WTC11 (cell line): ENCODE measurements at regions not wholly inside any gene's neighbourhood (a gene's known extent, or its start where the extent isn't known, plus 50 kb on each side); places are given as distances from the start of the nearest gene placed in this dataset.

Source experiments
- ATAC-seq: fragments of 200-7000 bp; cut with Tn5 transposase; 2 replicates; pipeline ENCODE4 v1.10.0; 2021; ENCODE audit warnings: mild to moderate bottlenecking, moderate library complexity
- CTCF ChIA-PET: fragments of 300-600 bp; sonication (Branson Sonifier 250); formaldehyde crosslinking; loops from one replicate; lab custom pipeline; 2021; ENCODE audit warnings: antibody characterized with exemption; lab: Charles Lee
- POLR2A ChIA-PET: fragments of 350-600 bp; sonication (Branson Sonifier 250); formaldehyde crosslinking; loops from one replicate; lab custom pipeline; 2021; ENCODE audit warnings: antibody characterized with exemption; lab: Charles Lee
- DNase-seq: peaks from one replicate; pipeline ENCODE4 v3.0.0; 2021; ENCODE audit warnings: low spot score
- H3K27ac Mint-ChIP-seq: 2 replicates; pipeline ENCODE4 v1.8.0; 2021; ENCODE audit warnings: mixed read lengths
- H3K27me3 Mint-ChIP-seq: 2 replicates; pipeline ENCODE4 v1.8.0; 2021; ENCODE audit warnings: low read depth, mild to moderate bottlenecking, moderate library complexity, mixed read lengths
- H3K36me3 Mint-ChIP-seq: 2 replicates; pipeline ENCODE4 v1.8.0; 2021; ENCODE audit warnings: mixed read lengths
- H3K4me1 Mint-ChIP-seq: 2 replicates; pipeline ENCODE4 v1.8.0; 2022; ENCODE audit warnings: mixed read lengths
- H3K4me3 Mint-ChIP-seq: 2 replicates; pipeline ENCODE4 v1.8.0; 2021; ENCODE audit warnings: mild to moderate bottlenecking, moderate library complexity, mixed read lengths
- H3K9me3 Mint-ChIP-seq: 2 replicates; pipeline ENCODE4 v1.8.0; 2021; ENCODE audit warnings: mixed read lengths
- ARID4B ChIP-seq: sonication (generic); formaldehyde crosslinking; IDR thresholded peaks from 2 replicates; pipeline ENCODE4 v1.8.0; 2023; ENCODE audit warnings: missing genetic modification reagents, mild to moderate bottlenecking, borderline replicate concordance
- CBFB ChIP-seq: sonication (generic); formaldehyde crosslinking; IDR thresholded peaks from 2 replicates; pipeline ENCODE4 v1.8.1; 2022; ENCODE audit warnings: mild to moderate bottlenecking, low read depth, missing genetic modification reagents
- ETV6 ChIP-seq: sonication (generic); formaldehyde crosslinking; IDR thresholded peaks from 2 replicates; pipeline ENCODE4 v1.8.1; 2022; ENCODE audit warnings: mild to moderate bottlenecking, missing genetic modification reagents
- GTF2I ChIP-seq: fragments of 250-450 bp; sonication (Bioruptor Pico); conservative IDR thresholded peaks from 2 replicates; pipeline ENCODE4 v1.4.0; 2021; ENCODE audit warnings: mild to moderate bottlenecking
- IRF2 ChIP-seq: sonication (generic); formaldehyde crosslinking; IDR thresholded peaks from 2 replicates; pipeline ENCODE4 v1.8.0; 2022; ENCODE audit warnings: low read depth, missing genetic modification reagents, borderline replicate concordance
- JAZF1 ChIP-seq: fragments of 250-450 bp; sonication (Bioruptor Pico); IDR thresholded peaks from 2 replicates; pipeline ENCODE4 v1.9.0; 2021; ENCODE audit warnings: moderate library complexity, mild to moderate bottlenecking, inconsistent platforms
- NFATC4 ChIP-seq: fragments of 250-450 bp; sonication (Bioruptor Pico); IDR thresholded peaks from 2 replicates; pipeline ENCODE4 v1.9.0; 2021; ENCODE audit warnings: mild to moderate bottlenecking
- NR2C2 ChIP-seq: sonication (generic); formaldehyde crosslinking; IDR thresholded peaks from 2 replicates; pipeline ENCODE4 v1.8.0; 2022; ENCODE audit warnings: mild to moderate bottlenecking, missing genetic modification reagents
- PRRX2 ChIP-seq: fragments of 250-450 bp; sonication (Bioruptor Pico); IDR thresholded peaks from 2 replicates; pipeline ENCODE4 v1.8.0; 2021; ENCODE audit warnings: mild to moderate bottlenecking
- SMAD3 ChIP-seq: sonication (generic); formaldehyde crosslinking; IDR thresholded peaks from 2 replicates; pipeline ENCODE4 v1.8.0; 2022; ENCODE audit warnings: missing genetic modification reagents, mild to moderate bottlenecking, borderline replicate concordance
- SOX15 ChIP-seq: fragments of 250-450 bp; sonication (Bioruptor Pico); IDR thresholded peaks from 2 replicates; pipeline ENCODE4 v1.9.0; 2021; ENCODE audit warnings: mild to moderate bottlenecking
- TCF7 ChIP-seq: sonication (generic); formaldehyde crosslinking; IDR thresholded peaks from 2 replicates; pipeline ENCODE4 v1.8.0; 2022; ENCODE audit warnings: mild to moderate bottlenecking, low read depth, missing genetic modification reagents, moderate library complexity
- TEAD1 ChIP-seq: sonication (generic); formaldehyde crosslinking; IDR thresholded peaks from 2 replicates; pipeline ENCODE4 v1.8.0; 2022; ENCODE audit warnings: mild to moderate bottlenecking, missing genetic modification reagents
- ZNF232 ChIP-seq: sonication (generic); formaldehyde crosslinking; IDR thresholded peaks from 2 replicates; pipeline ENCODE4 v1.8.0; 2022; ENCODE audit warnings: mild to moderate bottlenecking, missing genetic modification reagents
- ZNF263 ChIP-seq: sonication (generic); formaldehyde crosslinking; IDR thresholded peaks from 2 replicates; pipeline ENCODE4 v1.8.1; 2022; ENCODE audit warnings: low read depth, mild to moderate bottlenecking, moderate library complexity, missing genetic modification reagents
- ZNF281 ChIP-seq: sonication (generic); formaldehyde crosslinking; IDR thresholded peaks from 2 replicates; pipeline ENCODE4 v1.8.0; 2023; ENCODE audit warnings: mild to moderate bottlenecking, missing genetic modification reagents
- ZNF396 ChIP-seq: fragments of 250-450 bp; sonication (Bioruptor Pico); IDR thresholded peaks from 2 replicates; pipeline ENCODE4 v1.8.0; 2021; ENCODE audit warnings: mild to moderate bottlenecking, moderate library complexity, borderline replicate concordance
- TF ChIP-seq, protein P1 (sequence below): sonication (generic); formaldehyde crosslinking; IDR thresholded peaks from 2 replicates; pipeline ENCODE4 v1.8.1; 2023; ENCODE audit warnings: mild to moderate bottlenecking, missing genetic modification reagents
- TF ChIP-seq, protein P2 (sequence below): fragments of 250-450 bp; sonication (Bioruptor Pico); IDR thresholded peaks from 2 replicates; pipeline ENCODE4 v1.9.0; 2021; ENCODE audit warnings: mild to moderate bottlenecking
- TF ChIP-seq, protein P3 (sequence below): fragments of 250-450 bp; sonication (Bioruptor Pico); conservative IDR thresholded peaks from 2 replicates; pipeline ENCODE4 v1.9.0; 2021; ENCODE audit warnings: mild to moderate bottlenecking
- TF ChIP-seq, protein P4 (sequence below): fragments of 250-450 bp; sonication (Bioruptor Pico); IDR thresholded peaks from 2 replicates; pipeline ENCODE4 v1.8.0; 2021; ENCODE audit warnings: mild to moderate bottlenecking
- TF ChIP-seq, protein P5 (sequence below): sonication (generic); formaldehyde crosslinking; IDR thresholded peaks from 2 replicates; pipeline ENCODE4 v1.8.1; 2022; ENCODE audit warnings: mild to moderate bottlenecking, moderate library complexity, missing genetic modification reagents

- ChIA-PET POLR2A (no interaction called here), CTCF (no interaction called here)
- H3K27ac Mint-ChIP-seq, result no peak overlapping the region
- TF ChIP-seq NFATC4 (no peak), JAZF1 (CRISPR knock-in tag) (no peak), GTF2I (CRISPR knock-in tag) (no peak), SOX15 (no peak), PRRX2 (CRISPR knock-in tag) (no peak), ETV6 (CRISPR knock-in tag) (no peak), ARID4B (CRISPR knock-in tag) (no peak), ZNF232 (CRISPR knock-in tag) (no peak), CBFB (CRISPR knock-in tag) (no peak)
- TF ChIP-seq, protein P1, sequence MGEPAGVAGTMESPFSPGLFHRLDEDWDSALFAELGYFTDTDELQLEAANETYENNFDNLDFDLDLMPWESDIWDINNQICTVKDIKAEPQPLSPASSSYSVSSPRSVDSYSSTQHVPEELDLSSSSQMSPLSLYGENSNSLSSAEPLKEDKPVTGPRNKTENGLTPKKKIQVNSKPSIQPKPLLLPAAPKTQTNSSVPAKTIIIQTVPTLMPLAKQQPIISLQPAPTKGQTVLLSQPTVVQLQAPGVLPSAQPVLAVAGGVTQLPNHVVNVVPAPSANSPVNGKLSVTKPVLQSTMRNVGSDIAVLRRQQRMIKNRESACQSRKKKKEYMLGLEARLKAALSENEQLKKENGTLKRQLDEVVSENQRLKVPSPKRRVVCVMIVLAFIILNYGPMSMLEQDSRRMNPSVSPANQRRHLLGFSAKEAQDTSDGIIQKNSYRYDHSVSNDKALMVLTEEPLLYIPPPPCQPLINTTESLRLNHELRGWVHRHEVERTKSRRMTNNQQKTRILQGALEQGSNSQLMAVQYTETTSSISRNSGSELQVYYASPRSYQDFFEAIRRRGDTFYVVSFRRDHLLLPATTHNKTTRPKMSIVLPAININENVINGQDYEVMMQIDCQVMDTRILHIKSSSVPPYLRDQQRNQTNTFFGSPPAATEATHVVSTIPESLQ, result no peak
- TF ChIP-seq, protein P2, sequence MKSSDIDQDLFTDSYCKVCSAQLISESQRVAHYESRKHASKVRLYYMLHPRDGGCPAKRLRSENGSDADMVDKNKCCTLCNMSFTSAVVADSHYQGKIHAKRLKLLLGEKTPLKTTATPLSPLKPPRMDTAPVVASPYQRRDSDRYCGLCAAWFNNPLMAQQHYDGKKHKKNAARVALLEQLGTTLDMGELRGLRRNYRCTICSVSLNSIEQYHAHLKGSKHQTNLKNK, result no peak
- H3K9me3 Mint-ChIP-seq, result no peaks in the 10 kb centered on the region
- no peaks in the 10 kb centered on the region; the same call in 1 of the 2 replicates for H3K27me3 Mint-ChIP-seq
- no peak for DNase-seq
- peaks cover 5% of the 10 kb centered on the region for H3K4me1 Mint-ChIP-seq
- no peak for ATAC-seq
- H3K36me3 Mint-ChIP-seq, result no peaks in the 10 kb centered on the region
- H3K4me3 Mint-ChIP-seq, result no peak overlapping the region
Measured at GRCh38 chr3:26449996-26450395, 172.6 kb upstream of the LRRC3B start.

DNA sequence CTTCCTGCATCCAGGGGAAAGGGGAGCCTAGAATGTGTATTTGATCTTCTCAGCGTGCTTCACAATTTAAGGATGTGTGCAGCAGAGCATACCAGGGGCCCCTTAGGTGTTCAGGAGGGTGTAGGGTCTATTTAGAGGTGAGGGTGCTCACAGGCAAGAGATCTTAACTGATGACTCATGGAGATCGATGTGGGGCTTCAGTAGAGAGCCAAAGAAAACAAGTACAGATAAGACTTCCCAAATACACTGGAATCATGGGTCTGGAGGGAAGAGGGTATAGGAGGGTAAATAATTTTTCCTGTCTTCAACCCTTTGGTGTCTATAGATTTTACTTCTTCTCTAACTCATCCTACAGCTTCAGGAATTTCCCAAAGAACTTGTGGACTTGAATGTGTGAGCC is 170.2 kb upstream of the LRRC3B start:
- peaks cover 5% of the 10 kb centered on the region for H3K4me1 Mint-ChIP-seq
- POLR2A ChIA-PET, result no interaction called here
- DNase-seq (no peak), ATAC-seq (no peak)
- H3K27me3 Mint-ChIP-seq, result no peaks in the 10 kb centered on the region; the same call in 1 of the 2 replicates
- no peaks in the 10 kb centered on the region for H3K9me3 Mint-ChIP-seq
- no peak overlapping the region for H3K4me3 Mint-ChIP-seq
- no peaks in the 10 kb centered on the region for H3K36me3 Mint-ChIP-seq
- CTCF ChIA-PET, result no interaction called here
- no peak overlapping the region for H3K27ac Mint-ChIP-seq
- TF ChIP-seq ZNF281 (CRISPR knock-in tag) (no peak), TCF7 (no peak), IRF2 (CRISPR knock-in tag) (no peak), SMAD3 (CRISPR knock-in tag) (no peak), TEAD1 (CRISPR knock-in tag) (no peak), NR2C2 (no peak), ZNF263 (no peak), ZNF396 (CRISPR knock-in tag) (no peak)
- TF ChIP-seq, protein P3, sequence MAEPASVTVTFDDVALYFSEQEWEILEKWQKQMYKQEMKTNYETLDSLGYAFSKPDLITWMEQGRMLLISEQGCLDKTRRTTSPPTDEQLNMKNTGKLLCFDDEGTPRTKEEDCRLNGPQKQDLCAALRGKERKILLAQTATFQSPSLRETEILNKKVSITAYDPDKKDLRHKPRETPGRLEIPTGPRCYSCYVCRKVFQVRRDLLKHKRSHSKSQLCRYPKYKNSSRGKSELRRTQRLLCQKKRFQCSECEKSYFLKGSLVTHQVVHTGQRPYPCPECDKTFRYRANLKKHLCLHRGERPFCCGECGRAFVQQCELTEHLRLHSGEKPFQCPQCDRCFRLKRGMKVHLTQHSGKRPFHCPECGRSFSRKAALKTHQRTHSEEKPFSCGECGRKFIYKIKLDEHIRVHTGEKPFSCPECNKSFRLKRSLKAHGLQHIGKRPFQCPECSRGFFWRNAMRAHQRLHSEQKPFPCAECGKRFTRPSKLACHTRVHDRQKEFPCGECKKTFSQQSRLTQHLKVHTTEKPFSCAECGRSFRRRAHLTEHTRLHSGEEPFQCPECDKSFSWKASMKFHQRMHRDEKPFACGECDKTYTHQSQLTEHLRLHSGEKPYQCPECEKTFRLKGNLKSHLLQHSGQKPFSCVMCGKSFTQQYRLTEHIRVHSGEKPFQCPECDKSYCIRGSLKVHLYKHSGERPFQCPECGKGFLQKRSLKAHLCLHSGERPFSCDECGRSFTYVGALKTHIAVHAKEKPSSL (CRISPR knock-in tag), result no peak
- TF ChIP-seq, protein P4, sequence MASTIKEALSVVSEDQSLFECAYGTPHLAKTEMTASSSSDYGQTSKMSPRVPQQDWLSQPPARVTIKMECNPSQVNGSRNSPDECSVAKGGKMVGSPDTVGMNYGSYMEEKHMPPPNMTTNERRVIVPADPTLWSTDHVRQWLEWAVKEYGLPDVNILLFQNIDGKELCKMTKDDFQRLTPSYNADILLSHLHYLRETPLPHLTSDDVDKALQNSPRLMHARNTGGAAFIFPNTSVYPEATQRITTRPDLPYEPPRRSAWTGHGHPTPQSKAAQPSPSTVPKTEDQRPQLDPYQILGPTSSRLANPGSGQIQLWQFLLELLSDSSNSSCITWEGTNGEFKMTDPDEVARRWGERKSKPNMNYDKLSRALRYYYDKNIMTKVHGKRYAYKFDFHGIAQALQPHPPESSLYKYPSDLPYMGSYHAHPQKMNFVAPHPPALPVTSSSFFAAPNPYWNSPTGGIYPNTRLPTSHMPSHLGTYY (CRISPR knock-in tag), result no peak
- TF ChIP-seq, protein P5, sequence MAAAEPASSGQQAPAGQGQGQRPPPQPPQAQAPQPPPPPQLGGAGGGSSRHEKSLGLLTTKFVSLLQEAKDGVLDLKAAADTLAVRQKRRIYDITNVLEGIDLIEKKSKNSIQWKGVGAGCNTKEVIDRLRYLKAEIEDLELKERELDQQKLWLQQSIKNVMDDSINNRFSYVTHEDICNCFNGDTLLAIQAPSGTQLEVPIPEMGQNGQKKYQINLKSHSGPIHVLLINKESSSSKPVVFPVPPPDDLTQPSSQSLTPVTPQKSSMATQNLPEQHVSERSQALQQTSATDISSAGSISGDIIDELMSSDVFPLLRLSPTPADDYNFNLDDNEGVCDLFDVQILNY (CRISPR knock-in tag), result no peak
